Osteoblast (primary cell): ENCODE measurements at regions not wholly inside any gene's neighbourhood (a gene's known extent, or its start where the extent isn't known, plus 50 kb on each side); places are given as distances from the start of the nearest gene placed in this dataset.

ENCODE experiments used
- DNase-seq: peaks from one replicate; pipeline ENCODE4 v3.0.0; 2011; ENCODE audit warnings: low spot score, mixed read lengths; ENCODE audit not compliant: insufficient read length; ENCODE audit errors: missing footprints
- H2AFZ ChIP-seq: 2 replicates; pipeline ENCODE4 v1.6.0; 2011; ENCODE audit warnings: mild to moderate bottlenecking, low read length
- H3K27ac ChIP-seq: 2 replicates; pipeline ENCODE4 v1.5.1; 2011; ENCODE audit warnings: mild to moderate bottlenecking, low read depth, low read length, moderate library complexity
- H3K27me3 ChIP-seq: 2 replicates; pipeline ENCODE4 v1.6.0; 2012; ENCODE audit warnings: mild to moderate bottlenecking, control low read depth, inconsistent platforms, low read length, moderate library complexity; ENCODE audit not compliant: insufficient read depth
- H3K36me3 ChIP-seq: 2 replicates; pipeline ENCODE4 v1.5.1; 2011; ENCODE audit warnings: mild to moderate bottlenecking, low read length, control low read depth, moderate library complexity; ENCODE audit not compliant: insufficient read depth
- H3K4me1 ChIP-seq: 2 replicates; pipeline ENCODE4 v1.5.1; 2011; ENCODE audit warnings: mild to moderate bottlenecking, low read length, control low read depth, moderate library complexity; ENCODE audit not compliant: insufficient read depth
- H3K4me2 ChIP-seq: 2 replicates; pipeline ENCODE4 v1.6.0; 2011; ENCODE audit warnings: mild to moderate bottlenecking, low read length; ENCODE audit not compliant: insufficient read depth
- H3K4me3 ChIP-seq: fragments of 200-600 bp; sonication (generic); 3 replicates; pipeline ENCODE4 v1.5.1; 2012; ENCODE audit warnings: mild to moderate bottlenecking, low read length, inconsistent platforms; ENCODE audit not compliant: insufficient read depth
- H3K79me2 ChIP-seq: 2 replicates; pipeline ENCODE4 v1.6.0; 2012; ENCODE audit warnings: mild to moderate bottlenecking, low read length, control low read depth, inconsistent platforms; ENCODE audit not compliant: insufficient read depth
- H3K9me3 ChIP-seq: 2 replicates; pipeline ENCODE4 v1.5.1; 2011; ENCODE audit warnings: low read depth, low read length, control low read depth
- H4K20me1 ChIP-seq: 2 replicates; pipeline ENCODE4 v1.6.0; 2012; ENCODE audit warnings: mild to moderate bottlenecking, low read length, control low read depth; ENCODE audit not compliant: insufficient read depth
- CTCF ChIP-seq: IDR thresholded peaks from 2 replicates; pipeline ENCODE4 v1.5.1; 2011; ENCODE audit warnings: mild to moderate bottlenecking, low read depth, low read length, moderate library complexity; ENCODE audit errors: extremely low read depth

GRCh38 chr9:95615246-95615645, 98.5 kb upstream of the PTCH1 start:
- H3K4me1 ChIP-seq: no peaks in the 10 kb centered on the region
- H4K20me1 ChIP-seq: no peaks in the 10 kb centered on the region
- no peaks in the 10 kb centered on the region for H3K79me2 ChIP-seq
- no peak for TF ChIP-seq CTCF
- DNase-seq: no peak
- H2AFZ ChIP-seq: no peak overlapping the region
- H3K36me3 ChIP-seq: no peaks in the 10 kb centered on the region
- H3K27ac ChIP-seq: no peak overlapping the region
- no peak overlapping the region for H3K4me3 ChIP-seq
- H3K4me2 ChIP-seq: no peak overlapping the region
- no peaks in the 10 kb centered on the region for H3K27me3 ChIP-seq
- H3K9me3 ChIP-seq: no peaks in the 10 kb centered on the region

DNA sequence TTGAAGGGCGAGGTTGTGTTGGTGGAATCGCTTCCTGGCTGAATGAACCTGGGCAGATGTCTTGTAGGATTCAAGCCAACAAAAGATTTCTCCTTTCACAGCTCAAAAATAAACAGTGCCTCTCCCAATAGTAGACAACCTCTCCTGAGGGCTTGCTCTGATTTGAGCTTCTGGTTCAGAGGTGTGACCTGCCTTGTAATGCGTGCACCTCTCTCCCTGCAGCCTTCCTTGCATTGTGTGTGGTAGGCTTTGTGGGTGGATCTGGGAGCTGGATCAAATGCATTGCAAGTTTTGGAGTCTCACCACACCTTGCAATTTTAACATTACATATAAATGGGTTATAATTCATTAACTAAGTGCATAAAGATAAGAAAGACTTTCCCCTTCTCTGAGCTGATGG, 96.9 kb upstream of the PTCH1 start:
- H2AFZ ChIP-seq: no peak overlapping the region
- no peaks in the 10 kb centered on the region for H3K9me3 ChIP-seq
- H3K36me3 ChIP-seq: no peaks in the 10 kb centered on the region
- H3K27ac ChIP-seq: no peak overlapping the region
- no peak for DNase-seq
- H3K4me1 ChIP-seq: no peaks in the 10 kb centered on the region
- H3K4me2 ChIP-seq: no peak overlapping the region
- no peak overlapping the region for H3K4me3 ChIP-seq
- no peaks in the 10 kb centered on the region for H4K20me1 ChIP-seq
- no peaks in the 10 kb centered on the region for H3K27me3 ChIP-seq
- no peaks in the 10 kb centered on the region for H3K79me2 ChIP-seq
- no peak for TF ChIP-seq CTCF

DNA sequence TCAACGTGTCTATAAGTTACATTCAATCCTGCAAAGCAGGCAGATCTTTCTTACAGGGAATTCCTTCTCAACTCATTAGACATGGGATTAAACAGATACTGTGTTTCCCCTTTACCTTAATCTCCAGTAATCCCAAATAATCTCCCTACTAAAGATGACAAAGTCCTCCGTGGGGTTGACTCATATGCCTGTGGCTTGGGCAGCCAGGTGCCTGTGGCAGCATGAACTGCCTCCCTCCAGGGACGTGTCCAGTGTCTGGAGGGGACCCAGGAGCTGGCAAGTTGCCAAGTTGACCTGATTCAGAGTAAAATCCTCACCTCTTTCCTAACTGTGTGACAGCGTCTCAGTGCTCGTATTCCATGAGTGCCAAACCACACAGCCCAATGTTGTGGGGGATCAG, 94.6 kb upstream of the PTCH1 start:
- no peak overlapping the region for H3K4me2 ChIP-seq
- H3K27ac ChIP-seq: no peak overlapping the region
- no peak for TF ChIP-seq CTCF
- no peak overlapping the region for H3K4me3 ChIP-seq
- no peaks in the 10 kb centered on the region for H4K20me1 ChIP-seq
- H3K27me3 ChIP-seq: no peaks in the 10 kb centered on the region
- no peaks in the 10 kb centered on the region for H3K36me3 ChIP-seq
- no peaks in the 10 kb centered on the region for H3K9me3 ChIP-seq
- no peak overlapping the region for H2AFZ ChIP-seq
- no peaks in the 10 kb centered on the region for H3K4me1 ChIP-seq
- DNase-seq: no peak
- no peaks in the 10 kb centered on the region for H3K79me2 ChIP-seq

GRCh38 chr9:95610006-95610785, 93.4 kb upstream of the PTCH1 start:
- no peaks in the 10 kb centered on the region for H3K4me1 ChIP-seq
- H4K20me1 ChIP-seq: no peaks in the 10 kb centered on the region
- H3K36me3 ChIP-seq: no peaks in the 10 kb centered on the region
- H3K4me2 ChIP-seq: no peak overlapping the region
- no peak overlapping the region for H3K4me3 ChIP-seq
- H3K79me2 ChIP-seq: no peaks in the 10 kb centered on the region
- DNase-seq: no peak
- no peak for TF ChIP-seq CTCF
- H3K27me3 ChIP-seq: no peaks in the 10 kb centered on the region
- H3K27ac ChIP-seq: no peak overlapping the region
- H2AFZ ChIP-seq: no peak overlapping the region
- no peaks in the 10 kb centered on the region for H3K9me3 ChIP-seq
